Effector memory CD8-positive, alpha-beta T cell (primary cell): ENCODE measurements at regions not wholly inside any gene's neighbourhood (a gene's known extent, or its start where the extent isn't known, plus 50 kb on each side); places are given as distances from the start of the nearest gene placed in this dataset.

Experiments
- ATAC-seq: fragments of 150-1000 bp; cut with Tn5 transposase; replicated peaks from 2 replicates; pipeline ENCODE4 v1.10.0; 2021; ENCODE audit warnings: mild to moderate bottlenecking, moderate library complexity
- DNase-seq, 3 experiments: peaks; one replicate each; pipeline ENCODE4 v3.0.0; 2021
- H3K27ac Mint-ChIP-seq, 2 donors: one replicate each; pipeline ENCODE4 v1.8.0; 2022; ENCODE audit warnings: mild to moderate bottlenecking in 2 of 2, mixed read lengths in 2 of 2, moderate library complexity in 2 of 2
- H3K27me3 Mint-ChIP-seq, 2 donors: one replicate each; pipeline ENCODE4 v1.8.0; 2022; ENCODE audit warnings: mixed read lengths in 2 of 2
- H3K36me3 Mint-ChIP-seq: one replicate; pipeline ENCODE4 v1.8.0; 2022; ENCODE audit warnings: mild to moderate bottlenecking, moderate library complexity, mixed read lengths; ENCODE audit not compliant: insufficient read depth
- H3K4me1 Mint-ChIP-seq, 2 donors: one replicate each; pipeline ENCODE4 v1.8.0; 2022; ENCODE audit warnings: low read depth in 2 of 2, mixed read lengths in 2 of 2
- H3K4me3 Mint-ChIP-seq, 2 donors: one replicate each; pipeline ENCODE4 v1.8.0; 2022; ENCODE audit warnings: mild to moderate bottlenecking in 2 of 2, mixed read lengths in 2 of 2, moderate library complexity in 2 of 2
- H3K9me3 Mint-ChIP-seq, 2 donors: one replicate each; pipeline ENCODE4 v1.8.0; 2022; ENCODE audit warnings: mixed read lengths in 2 of 2

DNA sequence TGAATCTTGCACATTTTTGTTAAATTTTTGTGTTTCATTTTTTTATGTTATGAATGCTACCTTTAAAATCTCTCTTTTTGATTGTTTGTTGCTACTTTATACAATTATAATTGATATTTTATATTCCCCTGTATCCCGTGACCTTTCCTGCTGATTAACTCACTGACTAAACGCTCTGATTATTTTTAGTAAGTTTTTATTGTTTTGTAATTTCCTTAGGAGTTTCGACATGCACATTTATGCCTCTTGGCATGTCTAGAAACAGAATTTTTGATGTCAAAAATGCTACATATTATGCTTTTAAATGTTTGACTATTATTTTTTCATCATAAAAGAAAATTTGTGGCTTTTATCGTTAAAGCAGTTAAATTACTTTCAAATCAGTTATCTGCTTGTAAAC lies 1131.6 kb upstream of the TMEFF2 start:
- ATAC-seq (no peak), DNase-seq (no peak)
- Mint-ChIP-seq H3K27me3 (no peaks in the 10 kb centered on the region), H3K27ac (no peak overlapping the region), H3K36me3 (no peaks in the 10 kb centered on the region), H3K4me1 (no peaks in the 10 kb centered on the region), H3K4me3 (no peak overlapping the region), H3K9me3 (peaks cover 0 to 5% of the 10 kb centered on the region in 2 donors)

DNA sequence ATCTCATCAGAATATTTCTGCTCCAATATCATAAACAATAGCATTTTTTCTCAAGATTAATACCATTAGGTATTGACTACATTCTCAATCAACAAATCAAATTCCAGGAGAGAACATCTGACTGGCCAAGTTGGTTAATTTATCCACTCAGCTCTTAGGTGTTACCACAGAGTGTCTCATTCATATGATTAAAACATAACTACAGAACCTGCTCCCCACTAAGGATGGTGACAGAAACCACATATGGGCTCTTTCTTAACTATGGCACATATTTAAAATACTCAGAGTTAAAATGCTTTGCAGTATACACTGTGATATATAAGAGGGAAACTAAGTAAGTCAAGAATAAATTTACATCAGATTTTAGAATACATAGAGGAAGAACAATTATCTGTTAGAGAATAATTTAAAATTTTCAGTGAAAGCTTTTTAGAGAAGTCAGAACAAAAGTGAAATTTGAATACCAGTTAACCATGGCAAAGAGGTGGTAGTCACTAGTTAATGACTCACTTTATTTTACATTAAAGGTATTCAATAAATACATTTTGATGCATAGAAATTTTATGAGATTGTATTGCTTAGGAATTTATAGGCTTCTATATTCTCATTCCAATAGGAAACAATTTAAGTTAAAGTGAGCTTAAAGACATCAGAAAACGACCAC lies 1120.8 kb upstream of the TMEFF2 start:
- Mint-ChIP-seq H3K27ac (no peak overlapping the region), H3K27me3 (no peaks in the 10 kb centered on the region), H3K4me3 (no peak overlapping the region), H3K4me1 (no peaks in the 10 kb centered on the region), H3K36me3 (no peaks in the 10 kb centered on the region), H3K9me3 (no peaks in the 10 kb centered on the region)
- ATAC-seq (no peak), DNase-seq (no peak)

DNA sequence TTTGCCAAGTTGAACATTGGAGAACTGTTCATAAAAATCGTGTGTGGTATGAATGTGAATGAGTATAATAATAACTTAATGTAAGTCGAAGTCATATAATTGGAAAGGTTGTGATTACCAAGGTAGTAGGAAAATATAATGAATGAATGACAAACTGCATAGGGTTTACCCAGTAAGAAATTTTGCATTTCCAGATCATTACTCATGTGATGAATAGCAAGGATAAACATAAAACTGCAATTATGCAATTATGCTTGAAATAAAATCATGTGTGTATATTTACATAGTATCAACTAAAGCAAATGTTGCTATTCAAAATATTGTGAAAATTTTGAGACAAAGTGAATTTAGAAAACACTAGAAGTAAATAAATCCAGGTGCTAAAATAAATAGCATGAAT lies 1108.7 kb upstream of the TMEFF2 start:
- H3K4me3 Mint-ChIP-seq, result no peak overlapping the region
- no peaks in the 10 kb centered on the region for H3K9me3 Mint-ChIP-seq
- H3K36me3 Mint-ChIP-seq, result no peaks in the 10 kb centered on the region
- DNase-seq, result no peak
- no peak overlapping the region for H3K27ac Mint-ChIP-seq
- H3K4me1 Mint-ChIP-seq, result no peaks in the 10 kb centered on the region
- no peak for ATAC-seq
- H3K27me3 Mint-ChIP-seq, result no peaks in the 10 kb centered on the region

DNA sequence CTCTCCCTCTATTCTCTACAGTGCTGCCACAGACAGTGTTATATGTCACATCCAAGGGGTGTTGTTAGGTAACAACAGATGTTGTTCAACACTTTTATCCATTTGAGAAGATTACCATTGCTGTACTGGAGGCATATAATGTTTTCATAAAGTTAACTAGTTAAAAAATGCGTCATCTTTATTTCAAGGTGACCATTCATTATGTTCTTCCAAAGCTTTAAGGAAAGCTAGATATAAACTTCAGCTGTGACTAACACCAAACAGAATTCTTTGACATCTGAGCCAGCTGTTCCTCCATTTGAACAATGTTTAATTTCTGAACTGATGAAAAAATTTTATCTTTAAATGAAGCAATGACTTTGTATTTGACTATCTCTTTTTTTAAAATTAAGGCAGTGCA lies 1099.6 kb upstream of the TMEFF2 start:
- peaks cover 3% of the 10 kb centered on the region for H3K36me3 Mint-ChIP-seq

DNA sequence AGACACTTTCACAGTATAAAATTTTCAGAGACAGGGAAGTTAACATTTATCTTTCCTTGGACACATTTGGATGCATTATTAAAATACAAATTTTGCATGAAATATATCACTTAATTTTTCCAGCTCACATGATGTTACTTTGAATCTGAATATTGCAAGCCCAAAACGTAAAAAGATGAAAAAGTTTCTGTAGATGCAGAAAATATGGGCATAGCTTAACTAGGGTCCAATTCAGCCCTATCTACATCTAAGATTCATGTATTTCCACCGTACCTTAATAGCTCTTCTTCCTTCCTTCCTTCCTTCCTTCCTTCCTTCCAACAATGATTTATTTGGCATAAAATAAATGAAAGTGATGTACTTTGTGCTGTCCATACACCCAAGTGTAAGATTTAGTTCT lies 1084.6 kb upstream of the TMEFF2 start:
- H3K27ac Mint-ChIP-seq, result no peak overlapping the region
- no peaks in the 10 kb centered on the region for H3K4me1 Mint-ChIP-seq
- no peak overlapping the region for H3K4me3 Mint-ChIP-seq
- H3K27me3 Mint-ChIP-seq, result no peaks in the 10 kb centered on the region
- ATAC-seq, result no peak
- H3K36me3 Mint-ChIP-seq, result no peaks in the 10 kb centered on the region
- no peak for DNase-seq
- peaks cover 0 to 3% of the 10 kb centered on the region in 2 donors for H3K9me3 Mint-ChIP-seq

More for the DNA sequence above, 1099.6 kb upstream of the TMEFF2 start:
- H3K27ac Mint-ChIP-seq, result no peak overlapping the region
- DNase-seq (no peak), ATAC-seq (no peak)
- no peaks in the 10 kb centered on the region for H3K4me1 Mint-ChIP-seq
- peaks cover 6 to 17% of the 10 kb centered on the region in 2 donors for H3K9me3 Mint-ChIP-seq
- no peaks in the 10 kb centered on the region for H3K27me3 Mint-ChIP-seq
- H3K4me3 Mint-ChIP-seq, result no peak overlapping the region

DNA sequence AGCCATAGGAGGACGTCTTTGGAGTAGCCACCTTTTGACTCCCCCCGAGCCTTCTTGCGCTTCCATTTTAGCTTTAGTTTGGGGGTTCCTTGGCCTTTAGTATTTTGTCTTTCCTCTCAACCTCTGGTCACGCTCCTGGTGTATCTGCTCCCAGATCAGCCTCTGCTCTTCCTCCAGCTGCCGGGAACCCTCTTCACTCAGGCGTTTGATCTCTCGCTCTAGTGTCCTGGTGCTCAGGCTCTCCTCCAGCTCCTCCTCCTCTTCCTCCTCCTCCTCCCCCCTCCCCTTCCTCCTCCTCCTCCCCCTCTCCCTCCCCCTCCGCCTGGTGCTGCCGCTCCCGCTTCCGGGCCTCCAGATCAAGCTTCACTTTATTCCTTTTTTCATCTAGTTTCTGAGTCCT lies 1082.3 kb upstream of the TMEFF2 start:
- peaks cover 0 to 3% of the 10 kb centered on the region in 2 donors for H3K9me3 Mint-ChIP-seq
- H3K4me1 Mint-ChIP-seq, result no peaks in the 10 kb centered on the region
- no peak overlapping the region for H3K27ac Mint-ChIP-seq
- H3K36me3 Mint-ChIP-seq, result no peaks in the 10 kb centered on the region
- no peak for ATAC-seq
- no peaks in the 10 kb centered on the region for H3K27me3 Mint-ChIP-seq
- DNase-seq, result no peak
- H3K4me3 Mint-ChIP-seq, result no peak overlapping the region

DNA sequence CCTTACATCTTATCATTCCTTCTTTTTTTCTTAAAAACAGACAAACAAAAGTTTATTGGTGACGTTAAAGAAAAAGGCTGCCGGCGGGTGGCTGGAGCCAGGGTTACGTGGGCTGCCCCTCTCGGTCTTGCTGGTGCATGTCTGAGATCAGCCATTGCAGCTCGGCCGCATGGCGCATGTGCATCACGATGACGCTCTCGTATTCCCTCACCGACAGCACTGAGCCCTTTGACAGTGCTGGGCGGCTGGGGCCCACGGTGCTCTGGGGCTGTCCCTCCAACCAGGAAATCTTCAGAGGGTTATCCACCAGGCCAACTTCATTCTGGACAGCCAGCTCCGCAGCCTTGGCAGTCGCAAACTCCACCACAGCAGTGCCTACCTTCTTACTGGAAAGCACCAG lies 1081.8 kb upstream of the TMEFF2 start:
- DNase-seq (no peak), ATAC-seq (no peak)
- no peaks in the 10 kb centered on the region for H3K4me1 Mint-ChIP-seq
- no peaks in the 10 kb centered on the region for H3K27me3 Mint-ChIP-seq
- H3K9me3 Mint-ChIP-seq, result peaks cover 0 to 3% of the 10 kb centered on the region in 2 donors
- H3K27ac Mint-ChIP-seq, result no peak overlapping the region
- H3K36me3 Mint-ChIP-seq, result no peaks in the 10 kb centered on the region
- H3K4me3 Mint-ChIP-seq, result no peak overlapping the region

DNA sequence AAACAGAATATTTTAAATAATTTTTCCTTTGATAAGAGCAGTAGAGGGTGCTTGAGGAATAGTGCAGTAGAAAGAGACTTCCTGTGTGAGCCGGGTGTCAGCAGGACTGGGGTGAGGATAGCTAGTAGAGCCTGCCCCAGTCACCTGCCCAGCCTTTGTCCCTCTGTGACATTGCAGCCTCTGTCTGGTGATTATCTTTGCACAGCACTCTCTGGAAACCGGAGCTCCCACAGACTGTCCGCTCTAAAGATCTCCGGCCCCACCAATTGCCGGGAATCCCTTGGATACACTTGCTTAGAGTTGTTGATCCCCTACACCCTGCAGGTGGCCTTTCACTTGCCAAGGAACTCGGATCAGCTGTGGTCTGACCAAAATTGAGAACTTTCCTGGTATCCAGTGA lies 1081.3 kb upstream of the TMEFF2 start:
- H3K27ac Mint-ChIP-seq, result no peak overlapping the region
- H3K27me3 Mint-ChIP-seq, result no peaks in the 10 kb centered on the region
- peaks cover 0 to 3% of the 10 kb centered on the region in 2 donors for H3K9me3 Mint-ChIP-seq
- ATAC-seq (no peak), DNase-seq (no peak)
- H3K4me1 Mint-ChIP-seq, result no peaks in the 10 kb centered on the region
- H3K4me3 Mint-ChIP-seq, result no peak overlapping the region
- H3K36me3 Mint-ChIP-seq, result no peaks in the 10 kb centered on the region

DNA sequence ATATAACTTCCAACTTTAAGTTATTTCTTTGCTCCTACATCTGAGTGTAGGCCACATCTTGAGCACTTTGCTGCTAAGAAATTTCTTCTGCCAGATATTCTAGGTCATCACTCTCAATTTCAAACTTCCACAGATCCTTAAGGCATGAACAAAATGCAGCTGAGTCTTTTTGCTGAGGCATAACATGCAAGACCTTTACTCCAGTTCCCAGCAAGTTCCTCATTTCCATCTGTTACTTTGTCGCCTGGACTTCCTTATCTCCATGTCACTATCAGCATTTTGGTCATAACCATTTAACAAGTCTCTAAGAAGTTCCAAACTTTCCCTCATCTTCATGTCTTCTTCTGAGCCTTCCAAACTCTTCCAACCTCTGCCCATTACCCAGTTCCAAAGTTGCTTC lies 1077.3 kb upstream of the TMEFF2 start:
- DNase-seq (no peak), ATAC-seq (no peak)
- H3K27me3 Mint-ChIP-seq, result no peaks in the 10 kb centered on the region
- H3K27ac Mint-ChIP-seq, result no peak overlapping the region
- no peak overlapping the region for H3K4me3 Mint-ChIP-seq
- H3K4me1 Mint-ChIP-seq, result no peaks in the 10 kb centered on the region
- H3K9me3 Mint-ChIP-seq, result peaks cover 0 to 2% of the 10 kb centered on the region in 2 donors
- no peaks in the 10 kb centered on the region for H3K36me3 Mint-ChIP-seq

DNA sequence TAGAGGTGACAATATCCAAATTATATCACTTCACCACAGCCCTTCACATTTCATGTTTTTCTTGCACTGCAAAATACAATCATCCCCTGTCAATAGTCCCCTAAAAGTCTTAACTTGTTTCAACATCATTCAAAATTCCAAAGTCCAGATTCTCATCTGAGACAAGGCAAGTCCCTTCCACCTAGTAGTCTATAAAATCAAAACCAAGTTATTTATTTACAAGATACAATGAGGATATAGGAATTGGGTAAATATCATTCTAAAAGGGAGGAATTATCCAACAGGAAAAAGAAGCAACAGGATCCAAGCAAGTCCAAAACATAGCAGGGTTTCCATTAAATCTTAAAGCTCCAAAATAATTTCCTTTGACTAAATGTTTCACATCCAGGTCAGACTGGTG lies 1076.1 kb upstream of the TMEFF2 start:
- H3K9me3 Mint-ChIP-seq, result peaks cover 0 to 2% of the 10 kb centered on the region in 2 donors
- ATAC-seq (no peak), DNase-seq (no peak)
- no peaks in the 10 kb centered on the region for H3K4me1 Mint-ChIP-seq
- H3K27me3 Mint-ChIP-seq, result no peaks in the 10 kb centered on the region
- no peak overlapping the region for H3K27ac Mint-ChIP-seq
- no peak overlapping the region for H3K4me3 Mint-ChIP-seq
- no peaks in the 10 kb centered on the region for H3K36me3 Mint-ChIP-seq

DNA sequence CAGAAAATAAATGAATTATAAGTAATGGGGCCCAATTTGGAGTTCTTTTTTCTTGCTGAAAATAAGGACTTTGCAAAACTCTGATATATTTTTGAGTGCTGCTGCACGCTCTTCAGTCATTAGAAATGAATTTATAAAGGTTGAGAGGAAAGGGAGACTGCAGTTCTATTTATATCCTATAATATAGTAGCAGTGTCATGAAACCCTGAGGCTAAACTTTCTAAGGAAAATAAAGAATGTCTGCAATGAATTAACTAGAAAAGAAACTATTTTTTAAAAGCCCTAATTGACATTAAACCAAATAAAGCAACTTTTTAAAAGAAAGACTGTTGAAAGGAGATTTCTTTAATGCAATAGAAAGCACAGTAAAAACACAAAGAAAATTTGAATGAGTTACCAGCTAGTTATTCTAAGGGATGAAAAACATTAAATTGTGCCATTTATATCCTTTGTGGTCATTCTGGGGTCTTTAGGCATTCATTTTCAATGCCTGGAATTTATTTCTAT lies 1072.8 kb upstream of the TMEFF2 start:
- no peak overlapping the region for H3K27ac Mint-ChIP-seq

DNA sequence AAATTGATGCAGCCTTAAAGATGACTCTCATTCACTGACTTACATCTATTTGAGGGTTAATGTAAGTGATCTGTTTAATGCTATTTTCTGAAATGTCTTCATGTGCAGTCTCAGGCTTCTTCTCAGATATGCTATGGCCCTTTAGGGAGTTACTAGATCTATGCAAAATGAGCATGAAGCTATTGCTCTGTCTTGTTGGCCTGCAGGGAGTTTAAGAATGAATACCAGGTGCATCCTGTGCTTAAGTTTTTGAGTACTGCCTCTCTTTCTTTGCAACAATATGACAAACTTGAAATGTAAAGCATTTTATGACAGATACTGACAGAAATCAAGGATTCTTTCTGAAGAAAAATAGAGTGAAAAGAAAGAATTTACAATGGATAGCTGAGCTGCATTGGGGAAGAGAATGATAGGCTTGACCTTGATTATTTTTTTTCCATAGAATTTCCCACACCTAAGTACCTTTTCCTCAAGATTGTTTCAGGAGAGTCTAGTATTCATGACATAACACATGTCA lies 1058.3 kb upstream of the TMEFF2 start:
- ATAC-seq (no peak), DNase-seq (no peak)
- Mint-ChIP-seq H3K9me3 (peaks cover 0 to 5% of the 10 kb centered on the region in 2 donors), H3K4me3 (no peak overlapping the region), H3K36me3 (no peaks in the 10 kb centered on the region), H3K4me1 (no peaks in the 10 kb centered on the region), H3K27ac (no peak overlapping the region), H3K27me3 (no peaks in the 10 kb centered on the region)

More for the DNA sequence above, 1072.8 kb upstream of the TMEFF2 start:
- no peak overlapping the region for H3K4me3 Mint-ChIP-seq
- H3K27me3 Mint-ChIP-seq, result no peaks in the 10 kb centered on the region
- DNase-seq (no peak), ATAC-seq (no peak)
- no peaks in the 10 kb centered on the region for H3K36me3 Mint-ChIP-seq
- peaks cover 0 to 2% of the 10 kb centered on the region in 2 donors for H3K9me3 Mint-ChIP-seq
- H3K4me1 Mint-ChIP-seq, result no peaks in the 10 kb centered on the region

DNA sequence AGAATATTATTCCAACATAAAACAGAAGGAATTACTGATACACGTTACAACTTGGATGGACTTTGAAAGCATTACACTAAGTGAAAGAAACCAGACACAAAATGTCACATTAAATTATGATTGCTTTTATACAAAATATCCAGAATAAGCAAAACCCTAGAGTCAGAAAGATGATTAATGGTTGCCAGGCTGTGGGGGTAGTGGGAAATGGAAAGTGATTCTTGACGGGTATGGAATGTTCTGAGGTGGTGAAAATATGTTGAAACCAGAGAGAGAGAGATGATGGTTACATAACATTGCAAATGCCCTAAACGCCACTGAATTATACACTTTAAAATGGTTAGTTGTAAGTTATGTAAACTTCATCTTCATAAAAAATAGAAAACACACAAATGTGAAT lies 1057.2 kb upstream of the TMEFF2 start:
- Mint-ChIP-seq H3K9me3 (peaks cover 3 to 5% of the 10 kb centered on the region in 2 donors), H3K4me1 (no peaks in the 10 kb centered on the region), H3K4me3 (no peak overlapping the region), H3K36me3 (no peaks in the 10 kb centered on the region), H3K27ac (no peak overlapping the region), H3K27me3 (no peaks in the 10 kb centered on the region)
- DNase-seq (no peak), ATAC-seq (no peak)

DNA sequence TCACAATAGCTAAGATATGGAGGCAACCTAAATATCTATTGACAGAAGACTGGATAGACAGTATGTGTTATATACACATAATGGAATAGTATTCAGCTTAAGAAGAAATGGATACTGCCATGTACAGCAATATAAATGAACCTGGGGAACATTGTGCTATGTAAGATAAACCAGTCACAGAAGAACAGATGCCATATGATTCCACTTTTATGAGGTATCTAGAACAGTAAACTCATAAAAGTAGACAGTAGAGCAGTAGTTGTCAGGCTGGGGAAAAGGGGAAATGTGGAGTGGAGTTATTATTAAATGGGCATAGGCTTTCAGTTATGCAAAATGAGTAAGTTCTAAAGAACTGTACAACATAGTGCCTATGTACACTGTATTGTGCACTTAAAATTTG lies 1055.7 kb upstream of the TMEFF2 start:
- Mint-ChIP-seq H3K4me3 (no peak overlapping the region), H3K27me3 (no peaks in the 10 kb centered on the region), H3K4me1 (no peaks in the 10 kb centered on the region), H3K9me3 (peaks cover 3 to 5% of the 10 kb centered on the region in 2 donors), H3K27ac (no peak overlapping the region), H3K36me3 (no peaks in the 10 kb centered on the region)
- no peak for DNase-seq
- no peak for ATAC-seq
